Psoas muscle (tissue), 7 donors: ENCODE measurements at regions not wholly inside any gene's neighbourhood (a gene's known extent, or its start where the extent isn't known, plus 50 kb on each side); places are given as distances from the start of the nearest gene placed in this dataset.

Experiments used
- ATAC-seq, 4 donors: fragments of 200-7000 bp; cut with Tn5 transposase; one replicate each; pipeline ENCODE4 v1.9.1; 2020; ENCODE audit warnings: moderate library complexity in 3 of 4, mild to moderate bottlenecking in 2 of 4
- DNase-seq, 2 donors: peaks; one replicate each; pipeline ENCODE4 v3.0.0-alpha.2; 2020
- H3K27ac ChIP-seq: fragments of 200-600 bp; one replicate; pipeline ENCODE4 v1.8.0; 2022
- H3K27me3 ChIP-seq, 3 donors: fragments of 200-600 bp in 1 of 3; one replicate each; pipeline versions ENCODE4 v1.6.1 to v1.8.0; 2013 to 2022; ENCODE audit warnings: low read length in 2 of 3, mild to moderate bottlenecking in 2 of 3, moderate library complexity in 1 of 3; ENCODE audit not compliant: insufficient read depth in 3 of 3
- H3K36me3 ChIP-seq, 2 donors: fragments of 200-600 bp in 1 of 2; one replicate each; pipeline versions ENCODE4 v1.6.1 to v1.8.0; 2013 to 2022; ENCODE audit warnings: low read depth in 1 of 2, mild to moderate bottlenecking in 1 of 2, moderate library complexity in 1 of 2; ENCODE audit not compliant: insufficient read depth in 1 of 2
- H3K4me1 ChIP-seq: fragments of 200-600 bp; one replicate; pipeline ENCODE4 v1.8.0; 2022
- H3K4me3 ChIP-seq: fragments of 200-600 bp; one replicate; pipeline ENCODE4 v1.8.0; 2022; ENCODE audit warnings: mild to moderate bottlenecking
- H3K9me3 ChIP-seq: fragments of 200-600 bp; one replicate; pipeline ENCODE4 v1.8.0; 2022
- WGBS, 3 donors: extraction: QIAGEN DNeasy Blood & Tissue Kit; methylation state at CpG; one replicate each; pipeline versions ENCODE4 v1.1.6 to v1.1.7; 2013; 5-methylcytosine and 5-hydroxymethylcytosine counted together
- intact Hi-C, 2 donors: fragments of 100-400 bp; cut with DNase I; formaldehyde crosslinking; loops; one replicate each; pipeline versions ENCODE4 v1.11.0 to v1.14.2; 2022
- TF ChIP-seq, protein P1 (sequence below): fragments of 200-600 bp; IDR thresholded peaks from one replicate; pipeline ENCODE4 v1.8.0; 2022; ENCODE audit warnings: antibody characterized with exemption
- donor health status: healthy with polysubstance abuse.
- donor health status: DM: no; HTN: no; CAD: no; lungs with moderate emphysema.
- donor health status: Bipolar disorder and iron deficiency.
- donor health status: healthy.
- donor health status: DM: yes; HTN: yes; CAD: no.
- donor health status: DM: no; HTN: no; CAD: no.
- donor health status: DM: yes; HTN: yes; CAD: no.

DNA sequence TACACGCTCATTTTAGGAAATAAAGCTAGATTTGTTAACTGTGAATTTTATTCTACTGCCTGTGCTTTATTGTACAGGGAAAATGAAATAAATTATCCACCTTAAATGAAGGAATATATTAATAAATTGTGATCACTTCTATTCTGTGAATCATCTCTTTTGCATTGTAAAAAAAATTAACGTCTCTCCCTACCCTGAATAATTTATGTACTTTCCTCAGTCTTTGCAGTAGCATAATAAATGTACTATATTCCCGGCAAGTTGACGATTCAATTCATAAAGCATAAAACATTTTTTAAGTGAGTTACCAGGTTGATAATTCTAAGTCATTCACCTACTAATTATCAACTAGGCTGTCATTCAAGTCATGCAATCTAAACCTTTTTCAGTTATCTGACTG, 1425.3 kb upstream of the CDH9 start:
- TF ChIP-seq, protein P1, sequence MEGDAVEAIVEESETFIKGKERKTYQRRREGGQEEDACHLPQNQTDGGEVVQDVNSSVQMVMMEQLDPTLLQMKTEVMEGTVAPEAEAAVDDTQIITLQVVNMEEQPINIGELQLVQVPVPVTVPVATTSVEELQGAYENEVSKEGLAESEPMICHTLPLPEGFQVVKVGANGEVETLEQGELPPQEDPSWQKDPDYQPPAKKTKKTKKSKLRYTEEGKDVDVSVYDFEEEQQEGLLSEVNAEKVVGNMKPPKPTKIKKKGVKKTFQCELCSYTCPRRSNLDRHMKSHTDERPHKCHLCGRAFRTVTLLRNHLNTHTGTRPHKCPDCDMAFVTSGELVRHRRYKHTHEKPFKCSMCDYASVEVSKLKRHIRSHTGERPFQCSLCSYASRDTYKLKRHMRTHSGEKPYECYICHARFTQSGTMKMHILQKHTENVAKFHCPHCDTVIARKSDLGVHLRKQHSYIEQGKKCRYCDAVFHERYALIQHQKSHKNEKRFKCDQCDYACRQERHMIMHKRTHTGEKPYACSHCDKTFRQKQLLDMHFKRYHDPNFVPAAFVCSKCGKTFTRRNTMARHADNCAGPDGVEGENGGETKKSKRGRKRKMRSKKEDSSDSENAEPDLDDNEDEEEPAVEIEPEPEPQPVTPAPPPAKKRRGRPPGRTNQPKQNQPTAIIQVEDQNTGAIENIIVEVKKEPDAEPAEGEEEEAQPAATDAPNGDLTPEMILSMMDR = no peak
- intact Hi-C loops = no loop called here
- H3K36me3 ChIP-seq = no peaks in the 10 kb centered on the region
- no peaks in the 10 kb centered on the region for H3K9me3 ChIP-seq
- H3K27ac ChIP-seq = no peak overlapping the region
- ATAC-seq (no peak), DNase-seq (no peak)
- H3K4me1 ChIP-seq = no peaks in the 10 kb centered on the region
- no peaks in the 10 kb centered on the region for H3K27me3 ChIP-seq
- H3K4me3 ChIP-seq = no peak overlapping the region
- 87 to 91% (median 90%) methylated on average over 4 of the region's 4 CpGs for WGBS, 3 donors

DNA sequence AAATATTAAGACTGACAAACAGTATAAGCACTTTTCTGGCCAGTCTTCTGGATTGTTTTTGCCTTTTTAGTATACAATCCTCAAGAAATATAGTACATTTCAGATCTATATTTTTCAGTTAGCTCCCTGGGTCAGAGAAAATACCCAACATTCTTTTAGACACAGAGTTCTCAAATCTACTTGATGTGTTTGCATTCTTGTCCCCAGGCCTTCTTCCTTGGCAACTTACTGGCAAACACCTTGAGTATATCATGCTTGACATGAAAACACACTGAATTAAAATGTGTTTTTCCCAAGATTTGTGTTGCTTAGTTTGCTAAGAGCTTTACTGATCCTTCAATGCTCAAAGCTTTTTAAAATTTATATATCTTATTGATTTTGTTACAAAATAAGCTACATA, 1413.1 kb upstream of the CDH9 start:
- DNase-seq (no peak), ATAC-seq (no peak)
- H3K4me3 ChIP-seq = no peak overlapping the region
- TF ChIP-seq, protein P1 = no peak
- intact Hi-C loops = no loop called here
- no peaks in the 10 kb centered on the region for H3K27me3 ChIP-seq
- H3K4me1 ChIP-seq = no peaks in the 10 kb centered on the region
- H3K9me3 ChIP-seq = no peaks in the 10 kb centered on the region
- H3K36me3 ChIP-seq = no peaks in the 10 kb centered on the region
- no peak overlapping the region for H3K27ac ChIP-seq

DNA sequence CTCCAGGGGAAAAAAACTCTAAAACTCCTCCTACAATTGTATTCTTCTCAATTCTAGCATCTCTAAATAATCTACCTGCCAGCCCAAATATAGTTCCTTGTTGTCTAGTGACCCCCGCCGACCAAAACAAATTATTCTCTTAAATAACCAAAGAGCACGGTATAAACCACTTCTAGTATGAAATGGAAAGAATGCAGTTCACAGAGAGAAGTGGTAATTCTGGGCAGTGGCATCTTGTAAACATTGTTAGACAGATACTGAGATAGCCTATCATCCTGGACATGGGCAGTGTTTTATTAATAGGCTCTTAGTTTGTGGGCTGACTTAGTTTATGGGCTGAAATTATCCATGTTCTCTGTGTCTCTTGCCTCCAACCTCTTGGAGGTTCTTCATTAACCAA, 1412.6 kb upstream of the CDH9 start:
- Histone ChIP-seq H3K27ac (no peak overlapping the region), H3K4me3 (no peak overlapping the region), H3K27me3 (no peaks in the 10 kb centered on the region), H3K9me3 (no peaks in the 10 kb centered on the region), H3K36me3 (no peaks in the 10 kb centered on the region), H3K4me1 (no peaks in the 10 kb centered on the region)
- TF ChIP-seq, protein P1 = no peak
- DNase-seq (no peak), ATAC-seq (no peak)
- intact Hi-C loops = no loop called here
- 44 to 56% (median 45%) methylated on average over 3 of the region's 3 CpGs for WGBS, 3 donors

DNA sequence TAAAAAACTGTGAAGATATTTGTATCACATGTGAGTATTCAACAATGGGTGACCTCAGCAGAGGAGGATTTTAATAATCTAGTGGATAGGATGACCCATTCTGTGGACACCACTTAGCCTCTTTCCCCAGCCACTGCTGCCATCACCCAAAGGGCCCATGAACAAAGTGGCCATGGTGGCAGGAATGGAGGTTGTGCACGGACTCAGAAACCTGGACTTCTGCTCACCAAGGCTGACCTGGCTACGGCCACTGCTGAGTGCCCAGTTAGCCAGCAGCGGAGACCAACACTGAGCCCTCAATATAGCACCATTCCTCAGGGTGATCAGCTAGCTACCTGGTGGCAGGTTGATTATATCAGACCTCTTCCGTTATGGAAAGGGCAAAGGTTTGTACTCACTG, 1410.4 kb upstream of the CDH9 start:
- 69 to 87% (median 80%) methylated on average over 4 of the region's 4 CpGs for WGBS, 3 donors
- H3K9me3 ChIP-seq = peaks cover 10% of the 10 kb centered on the region
- TF ChIP-seq, protein P1 = no peak
- H3K4me1 ChIP-seq = no peaks in the 10 kb centered on the region
- DNase-seq (no peak), ATAC-seq (no peak)
- H3K27ac ChIP-seq = no peak overlapping the region
- no peaks in the 10 kb centered on the region for H3K36me3 ChIP-seq
- no peak overlapping the region for H3K4me3 ChIP-seq
- intact Hi-C loops = no loop called here
- no peaks in the 10 kb centered on the region for H3K27me3 ChIP-seq

DNA sequence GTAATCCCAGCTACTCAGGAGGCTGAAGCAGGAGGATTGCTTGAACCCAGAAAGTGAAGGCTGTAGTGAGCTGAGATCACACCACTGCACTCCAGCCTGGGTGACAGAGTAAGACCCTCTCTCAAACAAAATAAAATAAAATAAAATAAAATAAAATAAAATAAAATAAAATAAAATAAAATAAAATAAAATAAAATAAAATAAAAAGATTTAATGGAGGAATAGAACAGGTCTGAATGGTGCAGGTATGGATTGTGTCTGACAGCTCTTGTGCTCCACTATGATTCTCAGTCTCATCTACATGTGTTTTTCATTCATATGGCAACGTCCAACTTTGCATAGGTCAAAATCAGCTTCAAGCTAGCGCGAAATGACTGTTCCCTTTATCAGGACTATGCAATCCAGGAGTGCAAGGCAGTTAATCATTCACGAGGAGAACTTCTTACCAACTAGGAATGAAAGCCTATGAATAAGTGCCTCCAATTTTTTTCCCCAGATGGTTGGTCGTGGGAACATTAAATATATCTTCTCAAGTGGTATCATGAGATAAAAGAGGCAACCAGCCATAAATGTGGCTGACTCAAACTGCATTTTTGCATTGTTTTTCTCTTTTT, 1392.3 kb upstream of the CDH9 start:
- H3K4me1 ChIP-seq = no peaks in the 10 kb centered on the region
- H3K27ac ChIP-seq = no peak overlapping the region
- peaks cover 2% of the 10 kb centered on the region for H3K9me3 ChIP-seq
- intact Hi-C loops = no loop called here
- H3K4me3 ChIP-seq = no peak overlapping the region
- no peak for DNase-seq
- no peak for ATAC-seq
- no peaks in the 10 kb centered on the region for H3K36me3 ChIP-seq
- H3K27me3 ChIP-seq = no peaks in the 10 kb centered on the region
- 54 to 63% (median 62%) methylated on average over 5 of the region's 5 CpGs for WGBS, 3 donors
- TF ChIP-seq, protein P1 = no peak
